CD8-positive, alpha-beta memory T cell (primary cell): ENCODE measurements at regions not wholly inside any gene's neighbourhood (a gene's known extent, or its start where the extent isn't known, plus 50 kb on each side); places are given as distances from the start of the nearest gene placed in this dataset.
"Not testable (repeated sequence)": the region's sequence is repeated elsewhere in the genome, so short reads cannot be mapped to it uniquely, and the experiment has no call there.

Experiments used
- CTCF ChIA-PET: fragments of 350-600 bp; sonication (Branson Sonifier 250); formaldehyde crosslinking; loops from one replicate; lab custom pipeline; 2021; ENCODE audit warnings: antibody characterized with exemption; lab: Charles Lee
- POLR2A ChIA-PET: fragments of 350-600 bp; sonication (Branson Sonifier 250); formaldehyde crosslinking; loops from one replicate; lab custom pipeline; 2021; ENCODE audit warnings: antibody characterized with exemption; lab: Charles Lee
- DNase-seq, 5 donors: peaks; one replicate each; pipeline versions ENCODE4 v3.0.0 to v3.0.0-alpha.2; 2020 to 2022; ENCODE audit warnings: mixed read lengths in 1 of 5
- H3K27ac ChIP-seq: one replicate; pipeline ENCODE4 v1.7.0; 2013; ENCODE audit warnings: low read depth, mild to moderate bottlenecking, low read length, moderate library complexity
- H3K27me3 ChIP-seq: 2 replicates; pipeline ENCODE4 v1.7.0; 2013; ENCODE audit warnings: low read length, mild to moderate bottlenecking; ENCODE audit not compliant: insufficient read depth, poor library complexity, severe bottlenecking
- H3K36me3 ChIP-seq: 2 replicates; pipeline ENCODE4 v1.7.0; 2013; ENCODE audit warnings: mild to moderate bottlenecking, low read length, moderate library complexity; ENCODE audit not compliant: insufficient read depth
- H3K4me1 ChIP-seq: 2 replicates; pipeline ENCODE4 v1.7.0; 2013; ENCODE audit warnings: mild to moderate bottlenecking, low read length, moderate library complexity; ENCODE audit not compliant: insufficient read depth
- H3K4me3 ChIP-seq: 2 replicates; pipeline ENCODE4 v1.7.0; 2013; ENCODE audit warnings: mild to moderate bottlenecking, low read length
- H3K9me3 ChIP-seq: 2 replicates; pipeline ENCODE4 v1.7.0; 2013; ENCODE audit warnings: mild to moderate bottlenecking, low read length
- H3K27ac Mint-ChIP-seq, 8 donors: one replicate each; pipeline ENCODE4 v1.8.0; 2020 to 2021; ENCODE audit warnings: mixed read lengths in 8 of 8, mild to moderate bottlenecking in 6 of 8, inconsistent platforms in 3 of 8, moderate library complexity in 3 of 8
- H3K27me3 Mint-ChIP-seq, 2 donors: one replicate each; pipeline ENCODE4 v1.8.0; 2020 to 2021; ENCODE audit warnings: mixed read lengths in 2 of 2, mild to moderate bottlenecking in 1 of 2, moderate library complexity in 1 of 2
- H3K36me3 Mint-ChIP-seq, 3 donors: one replicate each; pipeline ENCODE4 v1.8.0; 2020 to 2021; ENCODE audit warnings: mixed read lengths in 3 of 3, inconsistent platforms in 1 of 3, mild to moderate bottlenecking in 1 of 3
- H3K4me1 Mint-ChIP-seq, 3 donors: one replicate each; pipeline ENCODE4 v1.8.0; 2020 to 2021; ENCODE audit warnings: mixed read lengths in 3 of 3, inconsistent platforms in 1 of 3, mild to moderate bottlenecking in 1 of 3
- H3K4me3 Mint-ChIP-seq, 7 donors: one replicate each; pipeline ENCODE4 v1.8.0; 2020 to 2021; ENCODE audit warnings: mixed read lengths in 7 of 7, mild to moderate bottlenecking in 6 of 7, moderate library complexity in 4 of 7, inconsistent platforms in 2 of 7
- H3K9me3 Mint-ChIP-seq, 5 donors: one replicate each; pipeline ENCODE4 v1.8.0; 2020 to 2022; ENCODE audit warnings: mixed read lengths in 5 of 5, mild to moderate bottlenecking in 3 of 5, moderate library complexity in 2 of 5, inconsistent platforms in 1 of 5

- Mint-ChIP-seq H3K9me3 (no peaks in the 10 kb centered on the region), H3K4me1 (no peaks in the 10 kb centered on the region), H3K36me3 (no peaks in the 10 kb centered on the region), H3K27ac (no peak overlapping the region), H3K27me3 (peaks cover 6 to 60% of the 10 kb centered on the region in 2 donors), H3K4me3 (no peak overlapping the region)
- no peaks in the 10 kb centered on the region for H3K9me3 ChIP-seq
- no peak overlapping the region for H3K27ac ChIP-seq
- no peaks in the 10 kb centered on the region for H3K36me3 ChIP-seq
- ChIA-PET POLR2A (interaction anchor here (0.7 kb wide), 1 partner anchor 9 kb away, joined by 3 read pairs; no protein-coding TSS in a partner anchor), CTCF (no interaction called here)
- H3K4me3 ChIP-seq: no peak overlapping the region
- no peaks in the 10 kb centered on the region for H3K4me1 ChIP-seq
- peaks cover 5% of the 10 kb centered on the region for H3K27me3 ChIP-seq
- DNase-seq: no peak
Observed at GRCh38 chr22:22369964-22370270, 125.3 kb downstream of the VPREB1 start.

- Mint-ChIP-seq H3K9me3 (no peaks in the 10 kb centered on the region), H3K27ac (no peak overlapping the region), H3K4me1 (no peaks in the 10 kb centered on the region), H3K36me3 (no peaks in the 10 kb centered on the region), H3K4me3 (no peak overlapping the region), H3K27me3 (peaks cover 6 to 63% of the 10 kb centered on the region in 2 donors)
- H3K27ac ChIP-seq: no peak overlapping the region
- H3K4me1 ChIP-seq: no peaks in the 10 kb centered on the region
- no peaks in the 10 kb centered on the region for H3K36me3 ChIP-seq
- no peaks in the 10 kb centered on the region for H3K9me3 ChIP-seq
- H3K4me3 ChIP-seq: no peak overlapping the region
- ChIA-PET CTCF (no interaction called here), POLR2A (interaction anchor here (0.6 kb wide), 1 partner anchor 558 kb away, joined by 3 read pairs; no protein-coding TSS in a partner anchor)
- DNase-seq: no peak
- peaks cover 5% of the 10 kb centered on the region for H3K27me3 ChIP-seq
Observed at GRCh38 chr22:22371031-22371541, 126.5 kb downstream of the VPREB1 start.

GRCh38 chr22:22372086-22372485 lies 127.5 kb downstream of the VPREB1 start:
- ChIA-PET CTCF (no interaction called here), POLR2A (no interaction called here)
- Mint-ChIP-seq H3K27ac (no peak overlapping the region), H3K4me1 (no peaks in the 10 kb centered on the region), H3K36me3 (no peaks in the 10 kb centered on the region), H3K27me3 (peaks cover 10 to 69% of the 10 kb centered on the region in 2 donors), H3K4me3 (no peak overlapping the region), H3K9me3 (no peaks in the 10 kb centered on the region)
- Histone ChIP-seq H3K27me3 (peaks cover under 1% of the 10 kb centered on the region), H3K27ac (no peak overlapping the region), H3K4me1 (no peaks in the 10 kb centered on the region), H3K9me3 (no peaks in the 10 kb centered on the region), H3K4me3 (no peak overlapping the region), H3K36me3 (no peaks in the 10 kb centered on the region)
- DNase-seq: no peak

DNA sequence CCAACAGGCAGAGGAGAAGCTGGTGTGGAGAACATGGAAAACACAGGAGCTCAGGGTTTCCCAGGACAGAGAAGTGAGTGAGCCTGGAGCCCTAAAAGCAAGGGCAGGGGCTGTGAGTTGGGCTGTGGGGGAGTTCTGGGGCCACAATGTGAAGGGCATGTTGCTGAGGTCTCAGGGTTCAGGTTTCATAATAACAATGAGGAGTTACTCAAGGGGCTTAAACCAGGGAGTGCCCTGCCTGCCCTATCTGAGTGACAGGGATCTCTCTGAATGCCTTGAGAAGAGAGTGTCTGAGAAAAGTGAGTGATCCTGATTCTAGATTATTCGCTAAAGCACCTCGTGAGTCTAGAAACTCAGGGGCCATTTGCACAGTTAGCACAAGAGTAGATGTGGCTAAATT lies 129.6 kb downstream of the VPREB1 start:
- Mint-ChIP-seq H3K27ac (no peak overlapping the region), H3K4me1 (no peaks in the 10 kb centered on the region), H3K27me3 (peaks cover 16 to 70% of the 10 kb centered on the region in 2 donors), H3K9me3 (no peaks in the 10 kb centered on the region), H3K4me3 (no peak overlapping the region), H3K36me3 (no peaks in the 10 kb centered on the region)
- ChIA-PET CTCF (no interaction called here), POLR2A (no interaction called here)
- H3K27me3 ChIP-seq: no peaks in the 10 kb centered on the region
- no peaks in the 10 kb centered on the region for H3K9me3 ChIP-seq
- H3K4me3 ChIP-seq: no peak overlapping the region
- H3K4me1 ChIP-seq: no peaks in the 10 kb centered on the region
- H3K36me3 ChIP-seq: no peaks in the 10 kb centered on the region
- no peak for DNase-seq
- no peak overlapping the region for H3K27ac ChIP-seq

GRCh38 chr22:22374579-22374978 lies 130.0 kb downstream of the VPREB1 start:
- no peak overlapping the region for H3K4me3 ChIP-seq
- POLR2A ChIA-PET: no interaction called here
- no peak for DNase-seq
- H3K36me3 ChIP-seq: no peaks in the 10 kb centered on the region
- H3K9me3 ChIP-seq: no peaks in the 10 kb centered on the region
- CTCF ChIA-PET: no interaction called here
- no peaks in the 10 kb centered on the region for H3K36me3 Mint-ChIP-seq
- H3K27me3 ChIP-seq: no peaks in the 10 kb centered on the region
- H3K27me3 Mint-ChIP-seq: peaks cover 16 to 69% of the 10 kb centered on the region in 2 donors
- no peaks in the 10 kb centered on the region for H3K4me1 ChIP-seq
- no peaks in the 10 kb centered on the region for H3K4me1 Mint-ChIP-seq
- no peak overlapping the region for H3K4me3 Mint-ChIP-seq
- no peaks in the 10 kb centered on the region for H3K9me3 Mint-ChIP-seq
- no peak overlapping the region for H3K27ac ChIP-seq
- H3K27ac Mint-ChIP-seq: no peak overlapping the region

DNA sequence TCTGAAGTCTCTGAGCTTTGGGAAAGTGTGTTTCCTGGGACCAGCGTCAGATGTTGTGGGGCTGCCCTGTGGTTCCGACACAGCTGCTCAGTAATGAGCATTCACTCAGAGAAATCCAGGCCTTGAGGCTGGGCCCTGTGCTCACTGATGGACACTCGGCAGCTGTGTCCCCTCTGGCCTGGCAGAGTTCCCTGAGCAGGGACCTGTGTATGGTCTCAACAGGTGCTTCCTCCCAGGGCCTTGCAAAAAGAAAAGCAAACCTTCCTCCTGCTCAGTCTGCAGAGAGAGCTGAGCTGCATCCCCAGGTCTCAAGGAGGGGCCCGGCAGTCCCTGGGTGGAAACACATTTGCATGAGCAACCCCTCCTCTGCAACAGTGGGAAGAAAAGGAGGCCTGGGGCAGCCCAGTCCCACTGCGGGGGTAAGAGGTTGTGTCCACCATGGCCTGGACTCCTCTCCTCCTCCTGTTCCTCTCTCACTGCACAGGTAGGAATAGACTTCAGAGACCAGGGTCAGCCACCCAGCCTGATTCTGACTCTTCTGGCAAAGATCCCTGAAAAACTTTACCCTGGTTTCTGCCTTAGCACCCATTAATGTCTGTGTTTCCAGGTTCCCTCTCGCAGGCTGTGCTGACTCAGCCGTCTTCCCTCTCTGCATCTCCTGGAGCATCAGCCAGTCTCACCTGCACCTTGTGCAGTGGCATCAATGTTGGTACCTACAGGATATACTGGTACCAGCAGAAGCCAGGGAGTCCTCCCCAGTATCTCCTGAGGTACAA lies 131.2 kb downstream of the VPREB1 start:
- Histone ChIP-seq H3K27me3 (no peaks in the 10 kb centered on the region), H3K9me3 (no peaks in the 10 kb centered on the region), H3K27ac (no peak overlapping the region), H3K36me3 (no peaks in the 10 kb centered on the region), H3K4me1 (no peaks in the 10 kb centered on the region), H3K4me3 (no peak overlapping the region)
- Mint-ChIP-seq H3K9me3 (no peaks in the 10 kb centered on the region), H3K27me3 (peaks cover 16 to 74% of the 10 kb centered on the region in 2 donors), H3K4me3 (no peak overlapping the region), H3K36me3 (no peaks in the 10 kb centered on the region), H3K4me1 (no peaks in the 10 kb centered on the region), H3K27ac (no peak overlapping the region)
- DNase-seq: no peak
- ChIA-PET POLR2A (no interaction called here), CTCF (no interaction called here)

DNA sequence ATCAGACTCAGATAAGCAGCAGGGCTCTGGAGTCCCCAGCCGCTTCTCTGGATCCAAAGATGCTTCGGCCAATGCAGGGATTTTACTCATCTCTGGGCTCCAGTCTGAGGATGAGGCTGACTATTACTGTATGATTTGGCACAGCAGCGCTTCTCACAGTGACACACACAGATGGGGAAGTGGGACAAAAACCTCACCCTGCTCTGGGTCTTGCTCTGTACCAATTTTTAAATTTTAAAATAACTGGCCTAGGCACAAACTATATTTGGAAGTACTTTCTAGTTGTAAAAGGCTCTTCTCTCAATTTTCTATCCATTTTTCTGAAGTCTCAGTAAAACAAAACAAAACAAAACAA lies 131.7 kb downstream of the VPREB1 start:
- H3K27ac ChIP-seq: no peak overlapping the region
- no peak overlapping the region for H3K4me3 ChIP-seq
- H3K27me3 Mint-ChIP-seq: peaks cover 18 to 71% of the 10 kb centered on the region in 2 donors
- CTCF ChIA-PET: no interaction called here
- no peaks in the 10 kb centered on the region for H3K36me3 Mint-ChIP-seq
- H3K9me3 Mint-ChIP-seq: no peaks in the 10 kb centered on the region
- H3K4me1 Mint-ChIP-seq: no peaks in the 10 kb centered on the region
- H3K4me3 Mint-ChIP-seq: no peak overlapping the region
- no peaks in the 10 kb centered on the region for H3K27me3 ChIP-seq
- peak overlapping the region in 1 of 8 donors; percentile 55 for H3K27ac Mint-ChIP-seq
- H3K4me1 ChIP-seq: no peaks in the 10 kb centered on the region
- H3K9me3 ChIP-seq: no peaks in the 10 kb centered on the region
- DNase-seq: no peak
- POLR2A ChIA-PET: no interaction called here
- no peaks in the 10 kb centered on the region for H3K36me3 ChIP-seq

DNA sequence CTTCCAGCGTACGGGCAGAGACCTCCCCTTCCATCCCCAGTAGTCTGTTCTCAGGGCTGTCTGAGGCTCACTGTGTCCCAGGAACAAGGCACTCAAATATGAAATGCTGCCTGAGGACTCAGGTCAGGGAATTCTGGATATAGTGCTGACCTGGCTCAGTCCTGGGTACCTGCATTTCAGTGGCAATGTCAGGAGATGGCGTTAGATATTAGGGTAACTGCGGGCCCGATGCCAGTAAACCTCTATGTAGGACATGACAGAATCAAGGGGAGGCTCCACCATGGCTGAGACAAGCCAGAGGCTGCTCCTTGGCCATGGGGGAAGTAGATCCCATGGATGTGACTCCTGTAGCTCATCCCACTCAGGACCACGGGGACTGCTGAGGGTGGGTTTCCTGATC lies 131.7 kb downstream of the ZNF280B start:
- H3K4me1 Mint-ChIP-seq, H3K9me3 Mint-ChIP-seq, H3K36me3 Mint-ChIP-seq, H3K27me3 ChIP-seq, H3K4me3 Mint-ChIP-seq, POLR2A ChIA-PET, CTCF ChIA-PET, H3K4me1 ChIP-seq, H3K4me3 ChIP-seq, H3K27ac Mint-ChIP-seq, H3K36me3 ChIP-seq, H3K27ac ChIP-seq, H3K9me3 ChIP-seq, DNase-seq: not testable (repeated sequence)
- H3K27me3 Mint-ChIP-seq: peaks cover 14 to 68% of the 10 kb centered on the region in 2 donors
